Embryonic facial prominence (tissue), 1 donor: ENCODE measurements at regions not wholly inside any gene's neighbourhood (a gene's known extent, or its start where the extent isn't known, plus 50 kb on each side); places are given as distances from the start of the nearest gene placed in this dataset.

ENCODE experiments used
- DNase-seq: peaks from one replicate; pipeline ENCODE4 v3.0.0-alpha.2; 2016; ENCODE audit errors: extremely low spot score

GRCh38 chr4:81946996-81947395 is 426.8 kb downstream of the HNRNPD start:
- DNase-seq: no peak

DNA sequence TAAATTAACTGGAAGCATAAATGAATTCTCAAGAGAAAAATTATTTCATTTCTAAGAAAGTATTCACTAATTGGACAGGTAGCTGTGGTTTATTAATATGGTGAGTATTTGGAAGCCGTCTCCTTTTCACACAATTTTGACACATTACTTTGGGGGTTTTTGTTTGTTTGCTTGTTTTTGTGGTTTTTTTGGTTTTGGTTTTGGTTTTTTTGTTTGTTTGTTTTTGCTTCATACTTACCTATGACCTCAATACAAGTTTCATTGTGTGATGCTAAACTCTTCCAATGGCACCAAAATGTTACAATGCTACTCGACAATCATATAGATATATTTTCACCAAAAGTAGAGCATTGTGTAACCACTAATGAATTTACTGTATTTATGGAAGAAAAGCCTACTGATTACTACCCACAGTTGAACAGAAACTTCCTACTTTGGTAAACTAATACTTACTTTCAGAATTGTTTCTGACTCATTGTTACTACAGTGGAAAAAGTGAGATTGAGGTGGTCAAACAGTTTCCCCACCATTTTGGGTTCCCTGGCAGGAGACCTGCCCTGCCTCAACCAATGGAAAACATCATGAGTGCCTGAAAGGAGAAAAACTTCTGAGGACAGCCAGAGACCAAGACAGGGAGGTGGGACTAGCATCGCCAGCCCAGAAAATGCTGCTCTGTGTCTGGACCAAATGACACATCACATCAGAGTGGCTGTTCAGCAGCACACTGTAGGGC is 443.1 kb downstream of the HNRNPD start:
- no peak for DNase-seq

DNA sequence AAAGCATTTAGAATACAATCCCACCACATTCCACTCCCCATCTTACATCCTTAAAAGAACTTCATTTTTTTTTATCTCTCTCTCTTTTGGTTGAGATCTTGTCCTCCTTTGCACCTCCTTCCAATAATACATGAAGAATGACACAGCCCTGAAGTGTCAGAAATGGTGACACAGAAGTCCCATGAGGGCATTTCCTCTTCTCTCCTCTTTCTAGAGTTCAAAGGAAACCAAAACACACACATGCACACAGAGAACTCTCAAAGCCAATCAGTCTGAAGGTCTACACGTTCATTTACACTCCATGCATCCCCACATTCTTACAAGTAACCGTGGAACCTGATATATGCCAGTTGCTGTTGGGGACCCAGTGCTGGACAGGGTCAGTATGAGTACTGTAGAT is 450.7 kb downstream of the HNRNPD start:
- DNase-seq: no peak

- DNase-seq: no peak
Observed at GRCh38 chr4:81922313-81922712, 450.6 kb upstream of the RASGEF1B start.

DNA sequence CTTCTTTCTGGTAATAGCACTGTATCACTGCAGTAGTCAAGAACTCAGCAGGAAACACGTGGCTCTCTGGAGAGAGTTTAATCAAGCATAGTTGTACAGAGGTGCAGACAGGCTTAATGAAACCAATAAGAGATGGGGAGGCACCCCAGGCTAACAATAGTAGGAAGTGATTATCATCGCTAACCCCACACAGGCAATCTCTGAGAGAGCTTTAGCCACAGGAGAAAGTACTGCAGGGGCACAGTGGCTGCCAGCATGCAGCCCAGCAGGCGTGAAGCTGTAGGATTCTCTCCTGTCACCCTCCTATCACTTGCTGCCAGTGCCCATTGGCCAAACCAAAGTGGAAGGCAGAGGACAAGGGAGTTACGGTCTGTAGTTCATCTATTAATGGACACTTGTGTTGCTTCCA is 450.0 kb upstream of the RASGEF1B start:
- DNase-seq: no peak

- no peak for DNase-seq
Observed at GRCh38 chr4:81919810-81920209, 448.1 kb upstream of the RASGEF1B start.

GRCh38 chr4:81919223-81919622 is 447.5 kb upstream of the RASGEF1B start:
- no peak for DNase-seq

GRCh38 chr4:81915430-81915829 is 443.7 kb upstream of the RASGEF1B start:
- DNase-seq: no peak

- DNase-seq: no peak
Observed at GRCh38 chr4:81914623-81915022, 442.9 kb upstream of the RASGEF1B start.

DNA sequence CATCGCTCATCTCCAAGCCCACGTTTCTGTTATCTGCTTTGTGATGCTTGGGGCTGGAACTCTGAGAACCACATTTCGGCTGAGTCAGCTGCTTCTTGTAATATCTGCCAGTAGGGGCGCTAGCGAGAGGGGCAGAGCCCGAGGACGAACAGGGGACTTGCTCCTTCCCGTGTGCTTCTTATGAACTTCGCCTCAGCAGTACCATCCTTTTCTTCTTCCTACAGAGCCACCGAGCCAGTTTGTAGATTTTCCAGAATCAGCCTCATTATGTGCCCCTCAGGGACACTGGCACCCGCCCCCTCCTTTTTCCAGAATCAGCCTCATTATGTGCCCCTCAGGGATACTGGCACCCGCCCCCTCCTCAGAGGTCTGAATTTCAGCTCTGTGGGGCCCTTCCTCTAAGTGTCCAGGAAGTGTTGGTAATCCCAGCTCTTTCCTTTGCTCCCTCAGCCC is 441.7 kb upstream of the RASGEF1B start:
- no peak for DNase-seq

DNA sequence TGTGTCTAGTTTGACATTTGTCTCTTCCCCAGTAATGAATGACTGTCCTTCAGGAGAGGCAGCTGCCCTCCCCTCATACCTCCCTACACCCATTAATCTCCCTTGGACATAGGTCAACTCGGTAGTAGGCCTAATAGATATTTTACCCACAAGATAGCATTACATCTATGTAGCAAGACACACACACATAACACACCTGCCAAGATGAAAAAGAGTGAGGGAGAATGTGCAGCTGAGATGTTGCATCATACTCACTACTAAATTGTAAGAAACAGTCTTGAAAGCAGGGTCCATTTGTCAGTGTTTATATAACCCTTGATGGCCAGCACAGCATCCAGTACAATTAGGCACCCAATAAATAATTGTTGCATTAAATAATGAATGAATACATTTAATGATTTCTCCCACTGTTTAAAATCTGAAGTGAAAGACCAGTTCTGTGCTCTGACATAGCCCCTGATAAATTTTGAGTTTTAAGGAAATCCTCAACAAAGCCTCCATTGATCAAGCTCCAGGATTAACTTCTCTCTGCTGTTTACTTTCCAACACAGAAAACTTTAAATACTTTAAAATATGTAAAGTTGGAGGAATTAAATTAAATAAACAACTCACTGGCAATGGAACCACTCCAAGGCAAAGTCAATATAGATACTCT is 440.8 kb upstream of the RASGEF1B start:
- DNase-seq: no peak

- no peak for DNase-seq
Observed at GRCh38 chr4:81906905-81907304, 435.2 kb upstream of the RASGEF1B start.

DNA sequence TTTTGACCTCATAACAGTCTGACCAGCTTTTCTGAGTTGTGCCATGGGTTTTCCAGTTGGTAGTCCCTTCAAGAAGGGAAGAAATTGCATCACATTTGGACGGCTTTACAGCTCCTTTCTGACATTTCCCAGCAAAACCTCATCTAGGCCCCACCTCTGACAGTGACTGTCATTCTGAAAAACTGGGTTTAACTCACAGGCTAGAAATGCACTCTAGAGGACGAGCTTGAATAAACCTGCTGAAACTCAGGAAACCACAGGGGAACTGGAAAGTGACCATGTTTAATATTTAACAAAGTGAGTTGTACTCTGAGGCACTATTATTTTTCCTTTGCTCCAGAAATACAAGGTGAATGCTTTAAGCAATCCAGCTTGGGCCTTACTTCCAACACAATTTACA is 434.3 kb upstream of the RASGEF1B start:
- DNase-seq: no peak

DNA sequence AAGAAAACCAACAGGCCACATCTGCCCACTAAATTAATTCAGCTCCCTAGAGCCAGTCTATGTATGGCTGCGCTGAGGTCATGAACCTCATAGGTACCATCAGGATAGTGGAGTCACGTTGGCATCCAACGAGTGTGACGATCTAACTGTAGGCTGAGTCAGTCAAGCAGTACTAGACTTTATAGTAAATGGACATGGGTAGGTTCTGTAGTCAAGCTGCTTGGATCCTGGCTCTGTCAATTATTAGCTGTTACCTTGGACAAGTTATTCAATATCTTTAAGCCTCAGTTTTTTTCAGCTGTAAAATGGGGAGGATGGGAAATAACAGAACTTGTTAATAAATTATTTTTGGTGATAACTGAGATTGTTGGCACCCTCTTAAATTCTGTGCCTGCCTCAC is 432.4 kb upstream of the RASGEF1B start:
- no peak for DNase-seq

DNA sequence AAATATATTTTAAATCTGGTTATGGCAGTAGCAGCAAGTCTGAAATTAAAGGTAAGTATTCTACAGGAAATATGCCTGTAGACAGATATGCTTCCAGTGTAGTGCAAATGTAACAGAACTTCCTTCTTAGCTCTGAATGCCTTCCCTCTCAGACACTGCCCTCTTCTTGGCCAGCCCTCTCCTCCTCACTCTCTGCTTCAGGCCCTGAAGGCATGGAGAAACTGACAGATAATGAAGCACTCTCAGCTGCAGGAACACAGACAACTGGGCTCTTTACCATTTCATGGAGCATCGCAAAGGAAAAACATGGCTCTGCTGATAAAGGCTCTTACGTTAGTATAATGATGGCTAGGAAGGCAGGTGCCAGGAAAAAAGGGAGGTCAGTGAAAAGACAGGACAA is 431.5 kb upstream of the RASGEF1B start:
- no peak for DNase-seq

DNA sequence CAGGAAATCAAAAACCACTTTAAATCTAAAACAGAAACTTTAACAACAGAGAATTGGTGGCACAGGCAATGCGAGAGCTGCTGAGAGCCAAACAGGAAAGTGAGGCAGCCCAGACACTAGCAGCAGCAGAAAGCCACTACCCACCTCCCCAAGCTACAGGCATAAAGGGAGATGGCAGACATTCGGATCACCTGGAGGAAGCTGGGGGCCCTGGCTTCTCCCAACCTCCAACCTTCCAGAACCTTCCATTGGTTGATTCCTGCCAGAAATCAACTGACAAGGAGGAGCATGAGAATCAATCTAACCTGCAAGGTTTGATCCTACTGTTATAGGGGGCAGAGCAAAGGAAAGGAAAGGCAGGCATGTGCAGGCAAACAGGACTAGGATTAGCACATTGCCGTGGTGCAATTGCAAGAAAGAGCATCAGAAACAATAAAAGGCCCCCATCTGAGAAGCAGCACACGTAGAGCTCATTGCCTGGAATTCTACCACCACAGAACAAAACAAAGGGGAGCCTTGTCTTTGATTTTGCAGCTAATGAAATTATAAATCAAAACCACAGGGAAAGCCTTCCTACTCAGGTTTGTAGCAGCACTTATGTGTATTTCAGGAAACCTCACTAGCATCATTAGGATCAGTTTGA is 427.3 kb upstream of the RASGEF1B start:
- DNase-seq: no peak

- DNase-seq: no peak
Observed at GRCh38 chr4:81896936-81897335, 425.2 kb upstream of the RASGEF1B start.

DNA sequence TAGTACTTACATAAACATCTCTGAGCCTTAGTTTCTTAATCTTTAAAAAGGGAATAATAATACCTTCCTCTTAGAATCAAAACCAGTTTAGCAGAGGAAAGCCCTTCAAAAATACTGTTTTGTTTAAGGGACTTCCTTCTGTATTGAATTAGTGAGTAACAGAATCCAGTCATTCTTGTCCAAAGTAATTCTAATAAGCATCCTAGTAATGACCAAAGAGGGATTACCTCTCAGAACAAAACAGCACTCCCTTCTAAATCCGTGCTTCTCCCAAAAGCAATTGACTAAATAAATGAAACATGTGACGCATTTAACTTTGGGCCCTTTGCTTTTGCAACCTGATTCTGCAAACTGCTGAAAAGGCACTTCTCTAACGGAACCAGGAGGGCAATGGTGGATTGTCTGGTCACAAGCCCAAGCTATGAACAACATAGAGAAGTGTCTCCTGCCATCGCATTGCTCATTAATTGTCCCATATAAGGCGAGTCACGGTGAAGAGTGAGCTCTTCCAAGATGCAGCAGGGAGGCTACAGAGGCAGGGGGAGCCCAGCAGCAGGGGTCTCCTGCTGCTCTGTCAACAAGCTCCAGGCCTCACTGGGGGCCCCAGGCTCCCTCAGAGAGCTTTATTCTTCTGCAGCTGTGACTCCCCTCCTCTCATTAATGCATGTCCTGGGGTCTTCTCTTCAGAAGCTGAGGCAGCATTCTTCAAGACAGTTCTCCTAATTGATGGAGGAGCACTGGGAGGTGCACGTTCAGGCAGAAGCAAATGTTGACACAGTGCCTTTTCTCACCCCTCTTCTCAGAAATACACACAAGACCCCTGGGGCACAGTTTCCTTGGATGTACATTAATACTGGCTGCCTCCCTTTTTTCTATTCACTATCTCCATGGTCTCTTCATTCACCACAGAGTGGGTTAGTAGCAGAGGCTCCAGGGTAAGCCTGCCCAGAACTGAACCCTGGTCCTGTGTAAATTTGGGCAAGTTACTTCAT is 419.6 kb upstream of the RASGEF1B start:
- no peak for DNase-seq

GRCh38 chr4:81884986-81885385 is 413.3 kb upstream of the RASGEF1B start:
- no peak for DNase-seq

DNA sequence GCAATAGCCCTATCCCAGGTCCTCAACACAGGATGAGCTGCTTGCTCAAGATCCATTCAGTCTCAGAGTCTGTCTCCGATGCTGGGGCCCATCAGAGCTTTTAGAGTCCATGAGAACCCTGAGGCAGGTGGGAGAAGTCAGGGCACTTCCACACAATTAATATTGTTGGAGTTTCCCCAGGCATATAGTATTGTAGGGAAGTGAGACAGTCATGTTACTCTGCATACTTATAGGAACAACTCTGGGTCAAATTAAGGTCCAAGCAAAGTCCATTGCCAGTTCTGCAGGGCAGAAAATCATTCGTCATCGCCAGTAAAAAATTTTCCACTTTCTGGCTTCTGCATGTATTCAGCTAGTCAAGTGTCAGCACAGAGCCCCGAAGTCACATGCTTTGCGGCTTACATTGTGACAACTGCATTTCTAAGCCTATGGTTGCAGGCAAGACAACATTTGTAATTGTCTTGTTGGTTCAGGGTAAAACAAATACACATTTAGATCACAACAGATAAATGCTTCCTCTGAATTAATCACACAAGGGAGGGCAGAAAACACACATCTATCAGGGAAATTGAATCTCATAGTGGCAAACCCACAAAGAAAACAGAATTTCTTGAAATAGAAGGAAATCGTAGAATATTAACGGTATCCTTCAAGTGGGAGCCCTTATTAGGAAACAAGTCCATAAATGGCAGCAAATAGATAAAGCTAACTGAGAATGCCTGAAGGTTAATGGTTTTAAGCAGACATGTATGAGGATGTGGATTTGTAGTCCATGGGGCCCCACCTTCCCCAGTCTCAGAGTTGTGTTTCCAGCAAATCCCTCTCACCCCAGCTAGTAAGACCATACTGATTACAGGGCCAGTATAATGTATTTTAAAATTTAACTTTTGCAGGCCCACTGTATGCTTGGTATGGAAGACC is 412.1 kb upstream of the RASGEF1B start:
- DNase-seq: no peak

DNA sequence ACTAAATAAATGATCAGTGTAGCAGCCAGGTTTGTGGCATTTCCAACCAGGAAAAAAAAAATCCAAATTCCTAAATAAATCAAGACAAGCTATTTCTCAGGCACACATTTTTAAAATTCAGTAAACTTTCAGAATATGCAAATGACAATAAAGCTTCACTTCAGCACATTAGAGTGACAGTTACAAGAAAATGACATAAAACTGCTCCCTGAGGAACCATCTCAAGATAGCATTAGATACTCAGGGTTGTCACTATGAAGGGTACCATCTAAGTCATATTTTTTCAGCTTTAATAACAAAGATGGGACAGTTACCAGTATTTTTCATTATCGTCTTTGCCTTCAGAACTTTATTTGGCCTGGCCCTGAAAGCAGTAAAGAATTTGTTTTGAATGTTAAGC is 411.3 kb upstream of the RASGEF1B start:
- DNase-seq: no peak
